Small intestine (tissue), 7 donors: ENCODE measurements at regions not wholly inside any gene's neighbourhood (a gene's known extent, or its start where the extent isn't known, plus 50 kb on each side); places are given as distances from the start of the nearest gene placed in this dataset.

Experiments used
- DNase-seq, 2 donors: peaks; one replicate each; pipeline versions ENCODE4 v3.0.0 to v3.0.0-alpha.2; 2013
- FAIRE-seq: peaks from 2 replicates; lab custom pipeline; 2012; peaks lifted over from hg19 to GRCh38; lab: Jason Lieb, UNC
- H3K27ac ChIP-seq, 3 donors: one replicate each; pipeline ENCODE4 v1.5.1; 2013; ENCODE audit warnings: low read length in 2 of 3, mild to moderate bottlenecking in 2 of 3, control low read depth in 1 of 3, inconsistent platforms in 1 of 3, low read depth in 1 of 3, moderate library complexity in 1 of 3
- H3K27me3 ChIP-seq, 3 donors: one replicate each; pipeline ENCODE4 v1.6.1; 2013; ENCODE audit warnings: low read length in 3 of 3, inconsistent platforms in 1 of 3; ENCODE audit not compliant: control insufficient read depth in 3 of 3, insufficient read depth in 3 of 3
- H3K36me3 ChIP-seq, 3 donors: one replicate each; pipeline ENCODE4 v1.6.1; 2013; ENCODE audit warnings: low read length in 3 of 3, inconsistent platforms in 1 of 3, low read depth in 1 of 3, mild to moderate bottlenecking in 1 of 3, moderate library complexity in 1 of 3; ENCODE audit not compliant: control insufficient read depth in 3 of 3, insufficient read depth in 2 of 3
- H3K4me1 ChIP-seq, 3 donors: one replicate each; pipeline ENCODE4 v1.6.1; 2013; ENCODE audit warnings: low read length in 2 of 3, inconsistent platforms in 1 of 3, low read depth in 1 of 3, mild to moderate bottlenecking in 1 of 3, moderate library complexity in 1 of 3; ENCODE audit not compliant: control insufficient read depth in 3 of 3, insufficient read depth in 2 of 3
- H3K4me3 ChIP-seq, 3 donors: one replicate each; pipeline ENCODE4 v1.5.1; 2013; ENCODE audit warnings: low read length in 3 of 3, control low read depth in 1 of 3, inconsistent platforms in 1 of 3, low read depth in 1 of 3, mild to moderate bottlenecking in 1 of 3, moderate library complexity in 1 of 3
- H3K9me3 ChIP-seq, 2 donors: one replicate each; pipeline ENCODE4 v1.6.1; 2013; ENCODE audit warnings: low read depth in 1 of 2, low read length in 1 of 2; ENCODE audit not compliant: control insufficient read depth in 2 of 2, insufficient read depth in 1 of 2
- WGBS, 3 donors: extraction: QIAGEN DNeasy Blood & Tissue Kit; methylation state at CpG; one replicate each; pipeline ENCODE4 v1.1.7; 2013; 5-methylcytosine and 5-hydroxymethylcytosine counted together
- donor health status: healthy with polysubstance abuse.
- donor health status: control.
- donor health status: control.
- donor health status: Bipolar disorder and iron deficiency.
- donor health status: healthy.

DNA sequence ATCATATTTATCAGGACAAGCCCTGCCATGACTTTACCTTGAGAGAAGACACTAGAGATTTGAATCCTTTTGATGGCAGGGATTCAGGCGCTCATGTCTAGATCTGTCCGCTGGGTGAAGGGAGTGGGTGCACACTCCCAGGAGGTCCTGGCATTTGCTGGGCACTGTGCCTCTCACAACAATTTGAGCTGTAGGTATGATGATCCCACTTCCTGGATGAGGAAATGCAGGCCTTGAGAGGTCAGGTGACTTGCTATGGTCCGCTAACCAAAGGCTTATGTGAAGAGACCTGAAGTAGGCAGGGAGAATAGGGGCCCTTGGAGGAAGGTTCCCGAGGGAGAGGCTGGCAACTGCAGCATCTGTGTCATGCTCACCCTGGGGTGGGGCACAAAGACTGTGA is 206.1 kb downstream of the HAUS1 start:
- FAIRE-seq (no peak), DNase-seq (no peak)

DNA sequence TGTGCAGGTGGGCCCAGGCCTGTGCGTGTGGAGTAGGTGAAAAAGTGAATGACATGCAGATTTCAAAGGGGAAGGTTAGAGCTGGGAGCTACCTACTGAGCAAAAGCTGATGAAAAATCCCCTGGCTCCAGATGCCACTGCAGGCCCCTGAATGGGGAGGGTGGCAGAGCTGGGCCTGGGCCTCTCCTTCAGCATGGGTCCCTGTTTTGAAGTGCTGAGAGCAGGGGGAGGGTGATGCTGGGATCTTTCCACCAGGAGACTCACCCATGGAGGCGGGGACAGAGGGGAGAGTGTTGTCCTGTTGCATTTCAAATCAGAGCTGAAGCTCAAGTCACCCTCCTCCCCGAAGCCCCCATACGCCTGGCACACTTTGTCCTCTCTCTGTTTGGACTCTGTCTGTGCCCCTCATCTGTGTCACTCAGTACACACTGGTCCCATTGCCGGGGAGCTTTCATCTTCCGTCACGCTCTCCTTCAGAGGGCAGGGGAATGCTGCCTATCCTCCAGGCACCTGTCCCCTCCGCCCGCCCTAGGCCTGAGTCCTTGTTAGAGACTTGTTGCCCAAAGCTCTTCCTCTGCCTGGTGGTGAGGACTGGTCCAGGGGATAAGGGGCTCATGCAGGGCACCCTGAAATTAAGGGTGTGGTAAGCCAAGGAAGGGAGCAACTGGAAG is 206.6 kb downstream of the HAUS1 start:
- WGBS, 3 donors = 79 to 90% (median 81%) methylated on average over 9 of the region's 9 CpGs
- Histone ChIP-seq H3K27me3 (no peaks in the 10 kb centered on the region), H3K4me1 (no peaks in the 10 kb centered on the region), H3K9me3 (no peaks in the 10 kb centered on the region), H3K36me3 (no peaks in the 10 kb centered on the region), H3K4me3 (no peak overlapping the region), H3K27ac (no peak overlapping the region)
- DNase-seq (no peak), FAIRE-seq (no peak)

More for the DNA sequence above, 206.1 kb downstream of the HAUS1 start:
- H3K27me3 ChIP-seq = no peaks in the 10 kb centered on the region
- H3K9me3 ChIP-seq = no peaks in the 10 kb centered on the region
- no peaks in the 10 kb centered on the region for H3K36me3 ChIP-seq
- H3K27ac ChIP-seq = no peak overlapping the region
- no peak overlapping the region for H3K4me3 ChIP-seq
- H3K4me1 ChIP-seq = no peaks in the 10 kb centered on the region
- 81 to 86% (median 84%) methylated on average over 4 of the region's 4 CpGs for WGBS, 3 donors

DNA sequence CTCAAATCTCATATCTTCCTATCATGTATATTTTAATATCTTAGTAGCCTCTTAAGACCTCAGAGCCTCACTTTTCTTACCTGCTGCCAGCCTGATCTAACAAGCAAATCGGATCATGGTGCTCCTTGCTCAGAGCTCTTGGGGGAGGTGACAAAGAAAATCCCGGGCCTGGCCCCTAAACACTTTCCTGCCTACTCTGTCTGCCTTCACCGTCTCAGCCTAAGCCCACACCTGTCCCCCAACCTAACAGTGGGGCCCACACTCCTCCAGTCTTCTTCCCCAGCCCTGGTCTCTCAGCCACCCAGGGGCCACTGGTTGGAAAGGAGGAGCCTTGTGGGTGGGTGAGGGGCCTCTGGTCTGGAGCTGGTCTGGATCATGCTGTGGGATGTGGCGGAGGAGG is 207.3 kb downstream of the HAUS1 start:
- H3K36me3 ChIP-seq = no peaks in the 10 kb centered on the region

DNA sequence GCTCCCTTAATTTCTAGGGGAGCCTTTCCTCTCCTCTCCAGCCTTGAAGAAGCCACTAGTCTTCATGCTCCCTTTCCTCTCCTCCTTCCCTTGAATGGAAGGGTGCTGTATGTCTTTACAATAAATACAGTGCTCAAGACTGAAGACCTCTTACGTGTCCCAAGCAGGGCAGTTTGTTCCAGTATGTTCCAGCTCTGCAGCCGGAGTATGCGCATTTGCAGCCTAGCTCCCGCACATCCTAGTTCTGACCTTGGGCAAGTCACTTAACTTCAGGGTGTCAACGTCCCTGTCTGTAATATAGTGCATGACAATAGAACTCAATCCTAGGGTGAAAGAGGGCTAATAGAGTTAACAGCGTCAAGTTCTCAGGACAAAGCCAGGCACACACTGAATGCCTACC is 208.0 kb downstream of the HAUS1 start:
- FAIRE-seq (no peak), DNase-seq (no peak)
- no peaks in the 10 kb centered on the region for H3K27me3 ChIP-seq
- H3K4me1 ChIP-seq = no peaks in the 10 kb centered on the region
- no peak overlapping the region for H3K4me3 ChIP-seq
- no peak overlapping the region for H3K27ac ChIP-seq
- H3K36me3 ChIP-seq = no peaks in the 10 kb centered on the region
- H3K9me3 ChIP-seq = no peaks in the 10 kb centered on the region
- WGBS, 3 donors = 66 to 74% (median 69%) methylated on average over 6 of the region's 6 CpGs

More for the DNA sequence above, 207.3 kb downstream of the HAUS1 start:
- Histone ChIP-seq H3K27ac (no peak overlapping the region), H3K4me1 (no peaks in the 10 kb centered on the region), H3K9me3 (no peaks in the 10 kb centered on the region), H3K4me3 (no peak overlapping the region), H3K27me3 (no peaks in the 10 kb centered on the region)
- WGBS, 3 donors = 65 to 76% (median 70%) methylated on average over 4 of the region's 4 CpGs
- no peak for FAIRE-seq
- DNase-seq = no peak

DNA sequence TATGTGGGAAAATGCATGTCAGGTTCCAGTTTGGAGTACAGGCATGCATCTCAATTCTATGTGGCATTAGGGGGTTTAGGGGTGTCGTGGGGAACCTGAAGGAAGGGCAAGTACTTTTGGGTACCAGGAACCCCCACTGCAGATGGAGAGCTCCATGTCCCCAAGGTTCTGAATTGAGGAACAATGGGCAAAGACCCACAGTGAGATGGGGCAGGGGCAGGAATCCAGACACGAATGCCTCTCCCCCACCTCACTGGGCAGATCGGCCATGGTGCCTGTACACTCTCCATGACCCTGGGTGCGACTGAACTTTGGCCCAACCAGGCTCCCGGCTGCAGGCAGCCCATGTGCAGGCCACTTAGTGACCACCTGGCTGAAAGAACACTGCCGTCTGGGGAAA is 209.3 kb downstream of the HAUS1 start:
- Histone ChIP-seq H3K4me1 (no peaks in the 10 kb centered on the region), H3K27me3 (no peaks in the 10 kb centered on the region), H3K36me3 (no peaks in the 10 kb centered on the region), H3K9me3 (no peaks in the 10 kb centered on the region), H3K4me3 (no peak overlapping the region), H3K27ac (no peak overlapping the region)
- FAIRE-seq (no peak), DNase-seq (no peak)
- WGBS, 3 donors = 65 to 84% (median 73%) methylated on average over 6 of the region's 6 CpGs

DNA sequence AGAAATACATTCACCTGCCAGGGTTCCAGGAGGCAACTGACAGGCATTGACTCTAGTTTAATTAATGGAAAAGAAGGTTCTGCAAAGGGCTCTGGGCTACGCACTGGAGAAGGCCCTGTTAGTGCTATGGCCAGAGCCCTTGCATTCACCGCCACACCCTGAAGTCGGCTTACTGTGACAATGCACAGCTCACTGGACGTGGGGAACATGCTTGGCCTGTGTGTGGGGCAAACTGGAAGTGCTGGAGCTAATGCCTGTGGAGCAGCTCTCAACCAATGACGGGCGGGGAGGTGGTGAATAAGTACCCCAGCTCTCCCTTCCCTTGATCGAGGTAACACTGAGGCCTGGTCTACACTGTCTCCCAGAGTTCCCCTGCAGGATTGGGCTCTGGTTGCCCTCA is 209.8 kb downstream of the HAUS1 start:
- no peaks in the 10 kb centered on the region for H3K27me3 ChIP-seq
- WGBS, 3 donors = 84 to 92% (median 92%) methylated on average over 7 of the region's 7 CpGs
- H3K9me3 ChIP-seq = no peaks in the 10 kb centered on the region
- no peaks in the 10 kb centered on the region for H3K36me3 ChIP-seq
- no peak overlapping the region for H3K27ac ChIP-seq
- FAIRE-seq (no peak), DNase-seq (no peak)
- no peaks in the 10 kb centered on the region for H3K4me1 ChIP-seq
- H3K4me3 ChIP-seq = no peak overlapping the region

DNA sequence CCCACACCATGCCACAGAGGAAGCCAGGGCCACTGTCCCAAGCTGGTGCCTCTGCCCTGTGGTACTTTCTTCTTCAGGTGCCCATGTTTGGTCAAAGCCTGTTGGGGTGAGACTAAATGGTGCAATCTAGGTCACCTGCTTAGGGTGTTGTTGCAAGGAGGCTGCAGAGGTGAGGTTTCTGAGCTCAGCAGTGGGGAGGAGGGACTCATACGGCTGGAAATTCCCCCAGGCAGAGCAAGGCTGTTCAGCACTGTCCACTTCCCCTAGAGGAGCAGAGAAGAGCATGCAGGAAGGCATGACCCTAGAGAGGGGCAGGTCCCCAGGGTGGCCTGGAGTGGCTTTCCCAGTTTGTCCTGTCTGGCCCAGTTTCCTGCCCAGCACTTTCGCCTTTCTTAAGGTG is 211.0 kb downstream of the HAUS1 start:
- DNase-seq = no peak
- Histone ChIP-seq H3K9me3 (no peaks in the 10 kb centered on the region), H3K27me3 (no peaks in the 10 kb centered on the region), H3K4me3 (no peak overlapping the region), H3K36me3 (no peaks in the 10 kb centered on the region), H3K4me1 (no peaks in the 10 kb centered on the region), H3K27ac (no peak overlapping the region)
- no peak for FAIRE-seq
- WGBS, 3 donors = 70 to 85% (median 79%) methylated on average over 2 of the region's 2 CpGs

DNA sequence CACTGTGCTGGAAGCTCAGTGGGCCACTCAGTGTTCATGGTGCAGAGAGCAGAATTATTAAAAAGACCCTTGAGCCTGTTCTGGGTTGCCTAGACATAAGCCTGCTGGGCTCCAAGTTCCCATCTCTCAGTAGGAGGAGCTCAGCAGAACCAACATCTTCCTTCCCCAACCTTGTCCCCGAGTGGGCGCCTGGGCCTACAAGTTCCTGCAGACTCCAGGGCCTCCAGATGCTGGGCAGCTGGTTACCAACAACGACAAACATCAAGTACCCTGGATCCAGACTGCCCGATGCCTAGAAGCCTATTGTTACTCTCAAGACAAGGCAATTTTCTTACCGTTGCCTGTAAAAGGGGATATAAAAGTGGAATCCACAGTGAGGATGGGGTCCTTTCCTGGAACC is 214.2 kb downstream of the HAUS1 start:
- H3K27me3 ChIP-seq = peaks cover 0 to 2% (median 0%) of the 10 kb centered on the region in 3 donors
- no peaks in the 10 kb centered on the region for H3K9me3 ChIP-seq
- FAIRE-seq (no peak), DNase-seq (no peak)
- 89 to 91% (median 90%) methylated on average over 5 of the region's 5 CpGs for WGBS, 3 donors
- H3K36me3 ChIP-seq = no peaks in the 10 kb centered on the region
- no peak overlapping the region for H3K4me3 ChIP-seq
- no peaks in the 10 kb centered on the region for H3K4me1 ChIP-seq
- no peak overlapping the region for H3K27ac ChIP-seq

DNA sequence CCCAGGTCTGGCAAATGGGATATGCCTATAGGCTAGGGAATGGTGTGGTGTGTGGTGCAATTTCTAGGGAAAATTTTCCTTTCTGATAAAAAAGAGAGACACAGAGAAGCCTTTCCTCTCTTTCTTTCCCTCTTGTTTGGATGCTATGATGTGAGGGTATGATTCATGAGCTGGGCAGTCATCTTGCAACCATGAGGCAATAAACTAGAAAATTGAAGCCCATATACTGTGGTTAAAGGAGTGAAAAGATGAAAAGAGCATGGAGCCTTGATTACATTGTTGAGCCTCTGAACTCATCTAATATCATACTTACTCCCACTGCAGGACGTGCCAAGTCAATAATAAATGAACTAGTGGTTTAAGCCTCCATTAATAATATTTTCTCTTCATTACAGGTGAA is 215.6 kb downstream of the HAUS1 start:
- 42 to 73% (median 57%) methylated on average over 1 of the region's 1 CpG for WGBS, 3 donors
- H3K4me1 ChIP-seq = no peaks in the 10 kb centered on the region

More for the DNA sequence above, 215.6 kb downstream of the HAUS1 start:
- DNase-seq (no peak), FAIRE-seq (no peak)
- Histone ChIP-seq H3K27ac (no peak overlapping the region), H3K36me3 (no peaks in the 10 kb centered on the region), H3K4me3 (no peak overlapping the region), H3K27me3 (peaks cover 0 to 2% (median 0%) of the 10 kb centered on the region in 3 donors), H3K9me3 (no peaks in the 10 kb centered on the region)
